Smooth muscle cell (in vitro differentiated cells): ENCODE measurements at regions not wholly inside any gene's neighbourhood (a gene's known extent, or its start where the extent isn't known, plus 50 kb on each side); places are given as distances from the start of the nearest gene placed in this dataset.

Experiments used
- DNase-seq: peaks from one replicate; lab custom pipeline; 2025; ENCODE audit not compliant: unreplicated experiment; lab: John Stamatoyannopoulos, UW
- H2AFZ ChIP-seq: fragments of 200-600 bp; sonication (generic); 2 replicates; pipeline ENCODE4 v1.6.0; 2016; ENCODE audit warnings: antibody characterized with exemption, low read depth, mild to moderate bottlenecking
- H3F3A ChIP-seq: fragments of 200-600 bp; sonication (generic); 2 replicates; pipeline ENCODE4 v1.6.0; 2017; ENCODE audit warnings: antibody characterized with exemption, low read depth
- H3K27ac ChIP-seq: fragments of 200-600 bp; sonication (generic); 2 replicates; pipeline ENCODE4 v1.5.1; 2016; ENCODE audit warnings: low read depth, mild to moderate bottlenecking
- H3K27me3 ChIP-seq: fragments of 200-600 bp; sonication (generic); 2 replicates; pipeline ENCODE4 v1.6.1; 2016; ENCODE audit warnings: low read depth, mild to moderate bottlenecking
- H3K36me3 ChIP-seq: fragments of 200-600 bp; sonication (generic); 2 replicates; pipeline ENCODE4 v1.5.1; 2016; ENCODE audit warnings: low read depth
- H3K4me1 ChIP-seq: fragments of 200-600 bp; sonication (generic); 2 replicates; pipeline ENCODE4 v1.5.1; 2016; ENCODE audit warnings: low read depth
- H3K4me2 ChIP-seq: fragments of 200-600 bp; sonication (generic); 2 replicates; pipeline ENCODE4 v1.6.0; 2016; ENCODE audit warnings: mild to moderate bottlenecking
- H3K4me3 ChIP-seq: fragments of 200-600 bp; sonication (generic); 2 replicates; pipeline ENCODE4 v1.5.1; 2016; ENCODE audit warnings: mild to moderate bottlenecking
- H3K79me2 ChIP-seq: fragments of 200-600 bp; sonication (generic); 2 replicates; pipeline ENCODE4 v1.6.0; 2016; ENCODE audit warnings: low read depth, mild to moderate bottlenecking
- H3K9ac ChIP-seq: fragments of 200-600 bp; sonication (generic); 2 replicates; pipeline ENCODE4 v1.6.0; 2016; ENCODE audit warnings: low read depth
- H3K9me3 ChIP-seq: fragments of 200-600 bp; sonication (generic); replicated peaks from 2 replicates; pipeline ENCODE4 v1.5.1; 2016; ENCODE audit warnings: low read depth
- H4K20me1 ChIP-seq: fragments of 200-600 bp; sonication (generic); 2 replicates; pipeline ENCODE4 v1.6.0; 2016; ENCODE audit warnings: low read depth
- CTCF ChIP-seq: fragments of 200-600 bp; sonication (generic); IDR thresholded peaks from 2 replicates; pipeline ENCODE4 v1.5.1; 2017; ENCODE audit warnings: borderline replicate concordance, mild to moderate bottlenecking, antibody characterized with exemption; ENCODE audit not compliant: insufficient read depth, poor library complexity, severe bottlenecking
- WGBS: methylation state at CpG from one replicate; pipeline ENCODE4 v1.1.7; 2016; ENCODE audit warnings: low lambda C conversion rate; 5-methylcytosine and 5-hydroxymethylcytosine counted together

- Histone ChIP-seq H4K20me1 (no peaks in the 10 kb centered on the region), H3K4me1 (no peaks in the 10 kb centered on the region), H3K9ac (no peak overlapping the region), H3F3A (no peaks in the 10 kb centered on the region), H3K27ac (no peak overlapping the region), H3K27me3 (no peaks in the 10 kb centered on the region), H3K4me3 (no peak overlapping the region), H3K79me2 (no peaks in the 10 kb centered on the region), H3K36me3 (no peaks in the 10 kb centered on the region), H3K9me3 (no peaks in the 10 kb centered on the region), H2AFZ (no peak overlapping the region), H3K4me2 (no peak overlapping the region)
- DNase-seq = no peak
- TF ChIP-seq CTCF = no peak
Measured at GRCh38 chr3:80036176-80036575, 268.4 kb upstream of the ROBO1 start.

GRCh38 chr3:80035021-80035420 is 267.2 kb upstream of the ROBO1 start:
- H2AFZ ChIP-seq = no peak overlapping the region
- no peak overlapping the region for H3K9ac ChIP-seq
- no peaks in the 10 kb centered on the region for H3K36me3 ChIP-seq
- no peak overlapping the region for H3K4me3 ChIP-seq
- H3K4me1 ChIP-seq = no peaks in the 10 kb centered on the region
- no peaks in the 10 kb centered on the region for H3K9me3 ChIP-seq
- no peaks in the 10 kb centered on the region for H3F3A ChIP-seq
- 81% methylated on average over 7 of the region's 7 CpGs for WGBS
- H3K27me3 ChIP-seq = no peaks in the 10 kb centered on the region
- H3K79me2 ChIP-seq = no peaks in the 10 kb centered on the region
- no peak overlapping the region for H3K4me2 ChIP-seq
- no peaks in the 10 kb centered on the region for H4K20me1 ChIP-seq
- H3K27ac ChIP-seq = no peak overlapping the region
- DNase-seq = no peak
- TF ChIP-seq CTCF = no peak

- Histone ChIP-seq H3K4me1 (no peaks in the 10 kb centered on the region), H2AFZ (no peak overlapping the region), H4K20me1 (no peaks in the 10 kb centered on the region), H3K79me2 (no peaks in the 10 kb centered on the region), H3F3A (no peaks in the 10 kb centered on the region), H3K9ac (no peak overlapping the region), H3K27ac (no peak overlapping the region), H3K4me2 (no peak overlapping the region), H3K4me3 (no peak overlapping the region), H3K27me3 (no peaks in the 10 kb centered on the region), H3K36me3 (no peaks in the 10 kb centered on the region), H3K9me3 (no peaks in the 10 kb centered on the region)
- TF ChIP-seq CTCF = no peak
- DNase-seq = no peak
- 87% methylated on average over 2 of the region's 2 CpGs for WGBS
Measured at GRCh38 chr3:80023010-80023409, 255.2 kb upstream of the ROBO1 start.

GRCh38 chr3:80018375-80018774 is 250.6 kb upstream of the ROBO1 start:
- Histone ChIP-seq H3K27me3 (no peaks in the 10 kb centered on the region), H3K4me3 (no peak overlapping the region), H3K9ac (no peak overlapping the region), H3F3A (no peaks in the 10 kb centered on the region), H3K4me2 (no peak overlapping the region), H3K9me3 (no peaks in the 10 kb centered on the region), H2AFZ (no peak overlapping the region), H3K36me3 (no peaks in the 10 kb centered on the region), H3K4me1 (no peaks in the 10 kb centered on the region), H4K20me1 (no peaks in the 10 kb centered on the region), H3K27ac (no peak overlapping the region), H3K79me2 (no peaks in the 10 kb centered on the region)
- DNase-seq = no peak
- no peak for TF ChIP-seq CTCF
